ENCODE measurements at regions not wholly inside any gene's neighbourhood (a gene's known extent, or its start where the extent isn't known, plus 50 kb on each side); places are given as distances from the start of the nearest gene placed in this dataset.
"Not testable (repeated sequence)": the region's sequence is repeated elsewhere in the genome, so short reads cannot be mapped to it uniquely, and the experiment has no call there.

DNA sequence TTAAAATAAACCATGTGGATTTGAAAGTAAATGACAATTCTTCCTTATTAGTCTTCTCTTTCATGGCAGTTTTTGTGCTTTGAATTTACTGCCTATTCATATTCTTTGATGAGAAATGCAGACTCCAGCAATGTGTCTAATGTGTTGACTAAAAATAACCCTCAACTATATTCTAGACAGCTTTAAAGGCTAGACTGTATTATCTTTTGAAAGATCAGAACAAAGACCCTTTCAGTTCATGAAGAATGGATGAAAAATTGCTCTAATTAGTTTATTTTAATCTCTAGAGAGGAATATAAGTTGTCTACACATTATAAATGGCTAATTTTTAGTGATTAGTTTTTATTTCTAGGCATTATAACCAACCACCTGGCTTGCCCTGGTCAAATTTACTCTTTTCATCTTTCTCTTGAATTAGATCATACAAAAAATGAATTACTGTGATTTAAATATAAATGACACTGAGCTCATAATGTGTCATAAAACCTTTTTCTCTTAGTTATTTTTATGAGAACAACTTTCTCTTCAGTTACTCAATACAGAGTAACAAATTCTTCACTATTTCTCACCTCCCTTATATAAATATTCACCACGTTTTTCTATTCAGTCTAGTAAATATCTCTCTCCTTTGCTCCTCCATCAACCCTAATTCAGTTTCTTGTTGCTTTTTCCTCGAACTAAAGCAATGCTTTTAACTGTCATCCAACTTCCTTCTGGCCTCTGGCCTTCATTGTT, 428.5 kb upstream of the TMPRSS15 start:
- no peak for TF ChIP-seq CTCF (IDR thresholded peaks at IDR 0.05)
- H3K36me3 ChIP-seq: no peaks in the 10 kb centered on the region
- no peaks in the 10 kb centered on the region for H3K9me3 ChIP-seq
- H3K27ac ChIP-seq: no peak overlapping the region
- intact Hi-C loops (cut with DNase I): no loop called here
- no peaks in the 10 kb centered on the region for H3K4me1 ChIP-seq
- no peak for DNase-seq (ENCODE audit: low spot score in 2 of 2)
- no peak overlapping the region for H3K4me3 ChIP-seq
- H3K27me3 ChIP-seq: no peaks in the 10 kb centered on the region

- H3K27me3 ChIP-seq: no peaks in the 10 kb centered on the region
- DNase-seq (ENCODE audit: low spot score in 2 of 2): no peak
- no peak for TF ChIP-seq CTCF (IDR thresholded peaks at IDR 0.05)
Observed at GRCh38 chr21:18832950-18833349, 429.4 kb upstream of the TMPRSS15 start.

GRCh38 chr21:18834121-18834520, 430.5 kb upstream of the TMPRSS15 start:
- DNase-seq (ENCODE audit: low spot score in 2 of 2); H3K27me3 ChIP-seq; H3K36me3 ChIP-seq; H3K4me1 ChIP-seq; intact Hi-C loops (cut with DNase I); H3K4me3 ChIP-seq; H3K9me3 ChIP-seq; H3K27ac ChIP-seq: not testable (repeated sequence)

More at GRCh38 chr21:18832950-18833349, 429.4 kb upstream of the TMPRSS15 start:
- Histone ChIP-seq H3K27ac (no peak overlapping the region), H3K4me1 (no peaks in the 10 kb centered on the region), H3K4me3 (no peak overlapping the region), H3K36me3 (no peaks in the 10 kb centered on the region), H3K9me3 (no peaks in the 10 kb centered on the region)
- intact Hi-C loops (cut with DNase I): no loop called here

DNA sequence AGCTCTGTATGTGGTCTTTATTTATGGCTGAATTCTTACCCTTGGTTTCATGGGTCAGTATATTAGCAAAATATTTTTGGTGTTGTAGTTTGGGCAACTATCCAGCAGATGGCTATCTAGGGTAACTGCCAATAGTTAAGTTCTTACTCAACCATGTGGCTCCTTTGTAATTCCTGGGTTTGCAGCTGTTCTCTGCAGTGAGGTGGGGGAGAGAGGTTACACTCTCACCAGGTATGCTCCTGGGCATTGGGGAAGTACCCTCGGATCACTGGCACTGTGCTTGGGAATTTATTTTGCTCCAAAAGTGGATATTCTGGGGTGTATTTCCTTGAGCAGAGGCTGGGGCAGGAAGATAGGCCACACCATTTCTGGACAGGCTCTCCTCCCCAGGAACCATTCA, 436.7 kb upstream of the TMPRSS15 start:
- no peaks in the 10 kb centered on the region for H3K4me1 ChIP-seq
- no peak overlapping the region for H3K27ac ChIP-seq
- TF ChIP-seq CTCF (IDR thresholded peaks at IDR 0.05): no peak
- H3K9me3 ChIP-seq: no peaks in the 10 kb centered on the region
- no peak overlapping the region for H3K4me3 ChIP-seq
- no peak for DNase-seq (ENCODE audit: low spot score in 2 of 2)
- intact Hi-C loops (cut with DNase I): no loop called here
- H3K36me3 ChIP-seq: no peaks in the 10 kb centered on the region
- H3K27me3 ChIP-seq: no peaks in the 10 kb centered on the region

- H3K36me3 ChIP-seq; DNase-seq (ENCODE audit: low spot score in 2 of 2); intact Hi-C loops (cut with DNase I); H3K27me3 ChIP-seq; H3K9me3 ChIP-seq; H3K27ac ChIP-seq; H3K4me3 ChIP-seq; H3K4me1 ChIP-seq: not testable (repeated sequence)
Observed at GRCh38 chr21:18857606-18858005, 454.0 kb upstream of the TMPRSS15 start.

- Histone ChIP-seq H3K9me3 (no peaks in the 10 kb centered on the region), H3K27me3 (no peaks in the 10 kb centered on the region), H3K4me1 (no peaks in the 10 kb centered on the region), H3K27ac (no peak overlapping the region), H3K4me3 (no peak overlapping the region), H3K36me3 (no peaks in the 10 kb centered on the region)
- intact Hi-C loops (cut with DNase I): no loop called here
- no peak for DNase-seq (ENCODE audit: low spot score in 2 of 2)
- TF ChIP-seq CTCF (IDR thresholded peaks at IDR 0.05): no peak
Observed at GRCh38 chr21:18869104-18869503, 465.5 kb upstream of the TMPRSS15 start.

- Histone ChIP-seq H3K36me3 (no peaks in the 10 kb centered on the region), H3K4me1 (no peaks in the 10 kb centered on the region), H3K27ac (no peak overlapping the region), H3K27me3 (no peaks in the 10 kb centered on the region), H3K4me3 (no peak overlapping the region), H3K9me3 (no peaks in the 10 kb centered on the region)
- TF ChIP-seq CTCF (IDR thresholded peaks at IDR 0.05): no peak
- no peak for DNase-seq (ENCODE audit: low spot score in 2 of 2)
- intact Hi-C loops (cut with DNase I): no loop called here
Observed at GRCh38 chr21:18877917-18878316, 474.3 kb upstream of the TMPRSS15 start.
